GM21737 (cell line): ENCODE measurements at regions not wholly inside any gene's neighbourhood (a gene's known extent, or its start where the extent isn't known, plus 50 kb on each side); places are given as distances from the start of the nearest gene placed in this dataset.

Source experiments
- ATAC-seq: cut with Tn5 transposase; IDR thresholded peaks from one replicate; pipeline ENCODE4 v1.9.1; 2021; ENCODE audit warnings: mild to moderate bottlenecking, moderate library complexity; ENCODE audit not compliant: unreplicated experiment

DNA sequence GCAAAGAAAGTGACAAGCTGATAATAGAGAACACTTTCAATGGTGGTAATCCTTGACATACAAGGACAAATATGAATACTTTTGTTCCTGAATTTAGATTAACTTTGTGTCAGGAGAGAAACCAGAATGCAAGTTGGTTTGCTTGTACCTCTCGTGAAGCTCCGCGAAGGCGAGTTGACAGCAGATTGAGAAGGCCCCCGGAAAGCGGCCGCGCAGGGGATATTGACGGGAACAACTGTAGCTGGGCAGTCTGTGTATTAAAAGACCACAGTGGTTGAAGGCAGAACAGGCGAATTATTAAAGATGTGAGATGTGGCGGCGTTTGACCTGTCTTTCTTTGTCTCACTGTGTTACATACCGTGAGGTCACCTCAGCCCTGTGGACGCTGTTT is 175.8 kb upstream of the RALGAPA2 start:
- no peak for ATAC-seq

DNA sequence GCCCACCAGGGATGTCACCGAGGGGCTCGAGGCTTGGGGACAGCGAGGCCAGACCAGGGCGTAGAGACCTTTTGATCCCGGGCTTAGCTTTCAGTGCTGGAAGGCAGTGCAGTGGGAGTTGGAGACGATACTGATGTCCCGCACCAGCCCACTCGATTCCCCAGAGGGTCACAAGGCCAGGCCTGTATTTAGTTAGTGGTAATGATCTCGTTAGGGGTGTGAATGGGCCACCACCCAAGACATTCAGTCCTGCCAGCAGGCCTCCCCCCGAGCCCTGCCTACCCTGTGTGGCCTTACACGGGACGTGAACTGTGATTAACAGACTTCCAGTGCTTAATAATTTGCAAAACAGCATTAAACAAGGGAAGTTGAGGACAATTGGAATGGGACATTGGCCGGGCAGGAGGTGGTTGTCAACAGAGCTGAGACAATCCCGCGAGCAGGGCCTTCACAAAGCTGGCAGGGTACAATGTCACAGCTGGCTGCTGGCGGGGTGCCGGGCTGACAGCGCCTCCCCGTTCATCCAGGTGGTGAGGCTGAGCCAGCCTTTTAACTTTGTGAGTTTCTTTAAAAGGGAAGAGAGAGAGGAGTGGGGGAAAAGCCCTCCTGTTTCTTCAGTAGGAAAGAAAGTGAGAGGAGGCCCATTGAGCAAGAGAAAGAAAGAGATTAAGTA is 175.3 kb upstream of the RALGAPA2 start:
- no peak for ATAC-seq

DNA sequence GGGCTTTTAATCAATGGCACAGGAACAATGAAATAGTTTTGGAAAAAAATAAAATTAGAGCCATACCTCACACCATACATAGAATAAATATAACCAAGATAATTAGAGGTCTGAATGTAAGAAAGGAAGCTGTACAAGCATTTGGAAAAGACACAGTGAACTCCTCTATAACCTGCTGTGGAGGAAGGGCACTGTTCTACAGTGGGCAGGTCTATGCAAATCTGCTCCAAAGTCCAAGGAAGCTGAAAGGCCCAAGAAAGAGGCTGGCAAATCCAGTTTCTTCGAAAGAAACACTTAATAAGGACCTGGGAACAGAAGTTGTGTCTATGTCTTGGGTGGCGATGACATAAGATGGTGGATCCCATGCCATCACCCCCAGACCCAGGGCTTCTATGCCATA is 169.4 kb upstream of the RALGAPA2 start:
- ATAC-seq: no peak

DNA sequence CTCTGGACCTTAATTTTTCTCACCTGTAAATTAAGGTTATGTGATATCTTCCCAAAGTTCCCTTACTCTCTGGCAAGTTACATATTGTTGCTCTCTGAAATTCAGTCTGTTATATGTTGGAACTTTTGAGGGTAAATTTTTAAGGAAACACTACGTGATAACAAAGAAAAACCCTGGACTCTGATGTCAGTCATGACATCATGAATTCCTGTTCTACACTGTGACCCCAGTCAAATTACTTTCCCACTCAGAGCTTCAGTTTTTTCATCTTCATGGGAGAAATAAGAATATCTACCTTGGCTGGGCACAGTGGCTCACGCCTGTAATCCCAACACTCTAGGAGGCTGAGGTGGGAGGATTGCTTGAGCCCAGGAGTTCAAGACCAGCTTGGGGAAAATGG is 164.6 kb upstream of the RALGAPA2 start:
- no peak for ATAC-seq

DNA sequence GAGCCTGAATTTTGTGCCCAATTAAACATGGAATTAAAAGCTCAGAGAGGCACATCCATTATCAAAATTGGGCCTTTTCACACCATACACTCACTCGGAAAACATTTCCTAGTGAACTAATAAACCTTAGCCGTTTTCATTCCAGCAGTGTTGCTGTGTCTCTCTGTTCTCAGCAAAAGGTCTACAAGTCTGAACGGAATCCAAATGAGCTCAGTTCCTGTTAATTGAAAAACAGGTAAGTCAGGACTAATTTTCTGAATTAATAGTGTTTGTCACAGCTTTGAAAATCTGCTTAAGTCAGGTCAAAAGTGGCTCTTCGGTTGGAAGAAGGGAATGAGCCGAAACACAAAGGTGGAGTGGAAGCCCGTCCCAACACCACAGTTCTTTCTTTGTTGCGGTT is 163.3 kb upstream of the RALGAPA2 start:
- no peak for ATAC-seq

DNA sequence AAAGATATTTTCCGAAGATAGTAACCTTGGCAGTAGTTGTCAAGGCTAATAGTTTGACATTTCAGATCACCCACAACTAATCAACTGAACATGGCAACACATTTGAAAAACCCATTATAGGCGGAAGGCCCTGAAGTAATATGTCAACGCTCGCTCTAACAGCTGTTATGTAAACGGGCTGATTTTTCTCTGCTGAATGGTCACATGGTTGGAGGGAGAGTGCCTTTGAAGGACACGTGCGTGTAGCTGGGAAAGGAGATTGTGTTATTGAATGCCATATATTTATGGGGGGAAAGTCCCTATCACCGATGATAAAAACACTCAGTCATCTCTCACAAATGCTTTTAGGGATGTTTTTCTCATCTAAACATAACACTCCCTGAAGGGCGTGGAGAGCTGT is 160.0 kb upstream of the RALGAPA2 start:
- ATAC-seq: no peak

DNA sequence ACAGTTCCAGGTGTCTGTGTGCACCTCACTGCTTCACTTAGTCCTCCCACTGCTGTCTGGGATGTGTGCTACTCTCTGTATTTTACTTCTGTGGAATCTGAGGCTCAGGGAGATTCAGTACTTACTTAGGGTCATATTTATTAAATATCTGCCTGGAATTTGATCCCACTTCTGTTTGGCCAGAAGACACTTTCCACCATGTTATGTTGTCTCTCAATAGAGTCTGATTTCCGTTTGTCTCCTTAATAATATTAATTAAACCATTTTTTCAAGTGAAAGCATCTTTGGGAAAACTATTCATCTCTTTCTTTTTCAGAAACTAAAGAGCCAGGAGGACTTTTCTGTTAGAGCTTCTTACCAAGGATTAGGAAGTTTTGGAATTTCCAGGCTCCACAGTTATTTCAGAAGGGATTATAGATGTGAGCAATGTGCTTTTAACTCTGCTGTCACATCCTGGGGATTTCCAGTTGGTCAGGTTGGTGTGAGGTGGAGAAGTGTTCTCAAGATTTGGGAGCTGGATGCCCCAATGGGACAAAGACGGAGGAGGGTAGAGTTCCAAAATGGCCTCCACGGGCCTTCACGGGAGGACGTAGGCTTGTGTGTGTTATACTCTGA is 156.8 kb upstream of the RALGAPA2 start:
- no peak for ATAC-seq

DNA sequence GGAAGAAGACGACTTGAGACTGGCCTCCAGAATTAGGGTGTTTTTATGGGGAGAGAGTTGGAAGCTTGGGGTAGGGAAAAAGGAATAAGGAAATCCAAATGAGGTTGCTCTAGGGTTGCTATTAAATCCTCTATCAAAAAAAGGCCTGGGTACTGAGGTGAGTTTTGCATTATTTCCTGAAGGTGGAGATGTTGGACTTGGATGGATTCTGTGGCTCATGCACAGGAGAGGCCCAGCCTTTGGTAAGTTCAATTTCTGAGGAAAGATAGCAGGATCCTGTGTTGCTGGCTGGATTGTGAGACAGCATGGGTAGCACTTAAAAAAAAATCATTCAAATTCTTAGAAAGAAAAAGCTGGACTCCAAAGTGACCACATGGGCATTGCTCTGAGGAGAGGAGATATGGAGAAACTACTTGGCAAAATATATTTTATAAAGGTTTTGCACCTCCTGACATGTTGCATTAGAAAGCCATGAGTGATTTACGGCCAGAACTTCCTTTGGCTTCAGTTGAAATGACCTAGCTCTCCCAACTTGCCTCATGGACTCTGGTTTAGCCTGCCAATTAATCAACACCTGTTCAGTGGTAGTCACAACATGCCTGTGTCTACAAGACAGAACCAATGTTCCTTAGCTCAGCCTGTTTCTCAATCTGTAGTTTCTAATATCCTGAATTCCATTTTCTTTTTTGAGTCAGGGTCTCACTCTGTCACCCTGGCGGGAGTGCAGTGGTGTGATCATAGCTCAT is 152.1 kb upstream of the RALGAPA2 start:
- no peak for ATAC-seq

DNA sequence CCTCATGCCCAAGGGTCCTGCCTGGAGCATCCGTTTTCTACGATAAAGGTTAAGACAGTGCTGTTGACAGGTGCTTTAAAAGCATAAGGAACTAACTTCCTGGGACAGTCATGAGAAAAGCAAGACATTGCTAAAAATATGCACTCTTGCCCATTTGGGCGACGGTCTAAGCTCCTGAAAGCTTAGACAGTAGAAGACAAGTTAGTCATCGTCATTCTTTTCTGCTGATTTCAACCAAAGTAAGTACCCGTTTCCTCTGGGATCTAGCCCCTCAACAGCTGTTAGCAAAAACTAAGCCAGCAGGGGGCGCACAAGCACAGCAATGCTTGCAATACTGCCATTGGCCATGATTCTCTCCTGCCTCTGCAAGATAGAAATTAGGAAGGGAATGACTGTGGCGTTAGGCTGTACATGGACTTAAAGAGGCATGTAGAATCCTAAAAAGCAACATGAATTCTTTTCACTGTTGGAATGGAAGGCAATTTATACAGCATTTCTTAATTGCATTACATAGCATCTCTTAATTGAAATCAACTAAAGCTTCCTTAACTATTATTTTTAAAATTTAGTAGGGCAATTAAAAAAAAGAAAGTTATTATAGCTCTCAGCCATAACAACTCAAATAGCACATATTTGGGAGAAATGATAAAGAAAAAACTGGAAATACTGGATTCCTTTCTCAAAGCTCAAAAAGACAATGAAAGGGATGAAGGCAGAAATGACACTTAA is 147.8 kb upstream of the RALGAPA2 start:
- ATAC-seq: peak; percentile 64

DNA sequence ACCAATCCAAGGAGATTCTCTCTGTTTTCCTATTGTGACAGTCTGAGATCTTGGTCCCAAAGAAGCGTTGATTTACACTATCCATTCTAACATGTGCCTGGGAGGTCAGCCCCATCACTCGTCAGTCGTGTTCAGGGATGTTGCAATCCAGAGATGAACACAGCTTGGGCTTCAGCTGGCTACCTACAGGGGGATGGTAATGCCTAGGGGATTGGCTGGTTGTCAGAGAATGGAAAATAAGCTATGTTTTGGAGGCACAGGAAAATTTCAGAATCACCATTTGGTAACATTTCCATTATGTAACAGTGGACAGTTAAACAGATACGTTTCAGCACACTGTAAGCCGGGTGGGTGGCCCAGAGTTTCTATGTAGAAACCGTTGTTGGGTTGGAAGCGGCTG is 147.1 kb upstream of the RALGAPA2 start:
- ATAC-seq: no peak

DNA sequence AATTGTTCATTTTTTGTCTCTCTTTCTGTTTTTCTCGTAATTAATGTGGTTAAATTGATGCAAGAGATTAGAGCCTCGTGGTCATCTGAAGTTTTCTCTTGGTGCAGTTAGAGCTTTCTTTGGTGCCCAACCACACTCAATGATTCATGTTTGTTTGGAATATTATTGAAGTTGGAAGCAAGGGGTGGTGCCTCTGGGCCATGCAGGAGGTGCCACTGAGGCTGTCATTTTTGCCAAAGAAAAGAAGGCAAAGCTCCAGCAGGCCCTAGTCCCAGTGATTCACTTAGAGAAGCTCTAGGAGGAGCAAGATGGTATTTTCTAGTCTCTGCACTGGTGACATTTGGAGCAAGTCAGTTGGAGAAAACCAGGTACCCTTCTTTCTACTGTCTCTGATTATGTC is 144.5 kb upstream of the RALGAPA2 start:
- ATAC-seq: no peak

DNA sequence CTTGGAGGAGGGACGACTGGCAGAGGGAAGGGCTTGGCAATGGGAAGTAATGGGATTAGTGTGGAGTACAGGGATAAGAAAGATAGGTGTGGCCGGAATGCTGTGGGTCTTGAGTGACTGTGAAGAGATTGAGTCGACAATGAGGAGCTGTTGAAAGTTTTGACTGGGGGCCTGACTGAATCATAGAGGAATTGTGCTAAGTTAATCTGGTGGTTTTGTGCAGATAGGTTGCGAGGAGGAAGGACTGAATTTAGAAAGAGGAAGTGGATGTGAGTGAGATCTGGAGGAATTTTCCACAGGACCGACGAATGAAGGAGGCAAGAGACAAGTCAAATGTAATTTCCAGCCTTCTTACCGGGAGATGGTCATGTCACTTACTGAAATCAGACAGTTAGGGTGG is 143.9 kb upstream of the RALGAPA2 start:
- no peak for ATAC-seq

DNA sequence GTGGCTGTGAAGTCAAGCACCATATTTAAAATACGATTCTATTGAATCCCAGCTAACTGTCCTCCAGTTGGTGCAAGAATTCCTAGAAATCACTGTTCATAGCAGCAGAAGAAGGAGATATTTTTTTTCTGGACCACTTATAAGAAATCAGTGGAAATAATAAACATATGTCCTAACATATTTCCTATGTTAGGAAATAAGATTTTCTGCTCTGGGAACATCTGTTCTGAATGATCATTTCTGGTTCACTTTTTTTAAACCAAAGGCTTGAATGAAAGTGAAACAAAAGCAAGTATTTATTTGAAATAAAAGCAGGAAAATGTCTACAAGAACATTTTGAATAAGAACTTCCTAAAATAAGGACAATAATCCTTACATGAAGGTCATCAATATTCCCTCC is 138.9 kb upstream of the RALGAPA2 start:
- ATAC-seq: no peak

DNA sequence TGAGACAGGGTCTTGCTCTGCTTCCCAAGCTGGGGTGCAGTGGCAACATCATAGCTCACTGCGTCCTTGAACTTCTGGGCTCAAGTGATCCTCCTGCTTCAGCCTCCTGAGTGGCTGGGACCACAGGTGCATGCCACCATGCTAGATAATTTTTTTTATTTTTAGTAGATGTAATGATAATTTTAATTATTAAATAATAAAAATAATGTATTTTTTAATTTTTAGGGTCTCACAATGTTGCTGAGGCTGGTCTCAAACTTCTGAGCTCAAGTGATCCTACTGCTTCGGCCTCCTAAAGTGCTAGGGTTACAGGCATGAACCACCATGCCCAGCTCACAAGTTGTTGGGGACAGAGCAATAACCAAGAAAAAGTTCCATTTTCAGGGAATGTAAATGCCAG is 138.0 kb upstream of the RALGAPA2 start:
- ATAC-seq: no peak

DNA sequence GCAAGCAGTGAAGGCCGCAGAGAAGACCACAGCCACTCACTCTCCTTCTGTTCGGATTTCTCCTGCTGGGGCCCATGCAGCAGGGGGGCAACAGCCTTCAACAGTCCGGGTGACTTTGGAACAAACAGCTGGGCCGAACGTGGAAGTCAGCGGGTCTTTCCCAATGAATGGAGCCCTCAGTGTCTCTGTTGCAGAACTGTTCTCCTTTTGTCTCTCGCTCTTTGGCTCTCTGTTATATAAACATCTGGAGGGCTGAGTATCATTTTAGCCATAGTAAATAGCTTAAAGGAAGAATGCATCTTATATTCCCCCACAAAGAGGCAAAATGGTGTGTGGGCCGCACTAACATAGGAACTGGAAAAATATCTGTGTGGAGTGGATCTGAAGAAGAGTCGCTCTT is 136.7 kb upstream of the RALGAPA2 start:
- ATAC-seq: no peak

DNA sequence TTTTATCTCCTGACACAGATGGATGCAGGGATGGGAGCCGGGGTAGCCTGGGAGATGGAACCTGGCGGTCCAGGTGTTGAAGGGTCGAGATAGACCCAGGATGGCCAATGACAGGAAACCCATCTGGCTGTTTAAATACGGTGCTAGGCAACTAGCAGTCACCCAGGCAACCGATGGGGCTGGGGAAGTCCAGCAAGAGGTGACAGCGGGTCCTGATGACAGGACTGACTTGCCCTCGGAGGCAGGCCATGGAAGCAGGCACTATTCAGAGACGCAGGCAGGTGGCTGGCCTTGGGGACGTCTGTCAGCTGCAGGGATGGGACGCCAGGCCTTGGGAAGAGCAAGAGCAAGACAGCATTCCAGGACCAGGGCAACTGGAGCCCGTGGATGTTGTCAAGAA is 135.4 kb upstream of the RALGAPA2 start:
- ATAC-seq: no peak

DNA sequence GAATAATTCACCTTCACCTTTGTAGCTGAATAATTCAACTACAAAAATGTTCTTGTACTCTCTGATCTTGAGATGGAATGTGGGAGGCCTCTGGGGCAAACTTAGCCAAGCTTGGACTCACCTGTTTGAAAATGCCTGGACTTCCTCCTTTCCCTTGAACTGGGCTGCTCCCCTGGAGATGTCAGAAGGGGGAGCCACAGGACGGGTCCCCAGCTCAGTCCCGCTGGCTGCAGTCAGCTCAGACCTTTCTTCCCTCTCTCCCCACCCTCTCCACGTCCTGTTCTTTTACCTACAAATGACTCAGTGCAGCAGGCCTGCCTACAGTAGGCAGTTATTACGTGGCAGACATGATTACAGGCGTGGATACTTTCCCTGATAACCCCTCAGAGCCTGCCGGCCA is 131.5 kb upstream of the RALGAPA2 start:
- ATAC-seq: no peak

DNA sequence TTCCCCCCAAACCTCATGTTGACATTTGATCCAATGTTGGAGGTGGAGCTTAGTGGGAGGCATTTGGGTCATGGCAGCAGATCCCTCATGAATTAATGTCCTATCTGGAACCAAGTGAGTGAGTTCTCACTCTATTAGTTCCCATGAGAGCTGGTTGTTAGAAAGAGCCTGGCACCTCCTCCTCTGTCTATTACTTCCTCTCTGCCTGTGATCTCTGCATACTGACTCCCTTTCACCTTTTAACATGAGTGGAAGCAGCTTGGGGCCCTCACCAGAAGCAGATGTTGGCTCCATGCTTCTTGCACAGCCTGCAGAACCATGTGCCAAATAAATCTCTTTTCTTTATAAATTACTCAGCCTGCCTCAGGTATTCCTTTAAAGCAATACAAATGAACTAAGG is 127.3 kb upstream of the RALGAPA2 start:
- no peak for ATAC-seq

DNA sequence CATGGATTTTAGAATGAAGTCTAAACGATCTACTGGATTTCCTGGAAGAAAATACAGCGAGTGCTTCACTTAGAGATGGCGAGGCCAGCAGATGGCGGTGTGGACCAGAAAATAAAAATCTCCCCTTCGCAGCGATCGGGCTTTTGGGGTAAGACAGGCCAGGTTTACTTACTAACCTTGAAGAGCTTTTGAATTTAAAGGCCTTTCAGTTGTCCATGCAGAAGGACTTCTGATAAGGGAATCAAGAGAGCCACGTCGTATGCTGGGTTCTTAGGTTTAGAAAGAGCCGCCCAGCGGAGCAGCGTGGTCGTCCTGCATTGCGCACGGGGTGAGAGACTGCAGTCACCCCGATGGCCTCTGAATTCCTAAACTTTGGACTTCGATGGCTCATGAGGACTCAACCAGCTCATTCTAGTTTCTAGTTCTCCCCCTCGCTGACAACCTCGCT is 125.2 kb upstream of the RALGAPA2 start:
- no peak for ATAC-seq

DNA sequence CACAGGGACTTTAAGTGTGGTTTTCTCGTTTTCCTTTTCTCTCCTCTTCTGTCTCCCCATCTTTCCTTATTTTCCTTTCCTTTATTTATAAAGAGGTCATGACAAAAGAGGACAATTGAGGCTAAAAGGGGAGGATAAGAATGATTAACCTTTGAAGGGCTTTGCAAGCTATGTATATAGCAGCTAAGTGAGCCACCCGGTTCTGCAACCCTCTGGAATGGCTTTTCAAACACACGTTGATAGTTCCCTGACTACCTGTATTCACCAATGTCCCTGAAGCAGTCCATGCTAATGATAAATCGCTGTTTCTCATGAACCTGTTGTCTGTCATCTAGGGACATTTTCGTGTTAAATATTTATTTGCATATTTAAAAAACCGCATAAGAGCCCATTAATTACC is 124.4 kb upstream of the RALGAPA2 start:
- ATAC-seq: no peak

DNA sequence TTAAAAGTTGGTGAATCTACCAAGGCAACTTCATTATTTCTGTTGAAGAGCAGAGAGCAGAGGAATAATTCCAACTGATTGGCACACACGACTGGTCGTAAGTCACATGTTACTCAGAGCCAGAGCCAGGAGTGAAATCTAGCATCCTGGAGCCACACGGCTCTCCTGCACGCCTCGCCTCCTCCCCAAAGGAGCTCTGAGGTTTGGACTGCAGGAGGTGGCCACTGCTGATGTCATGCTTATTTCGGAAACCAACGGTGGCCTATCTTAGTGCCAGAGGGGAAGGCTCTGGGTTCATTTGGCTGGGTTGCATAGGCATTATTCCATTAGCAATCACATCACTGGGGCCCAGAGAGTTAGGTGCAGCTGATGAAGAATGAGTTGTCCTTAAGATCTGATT is 123.5 kb upstream of the RALGAPA2 start:
- no peak for ATAC-seq

DNA sequence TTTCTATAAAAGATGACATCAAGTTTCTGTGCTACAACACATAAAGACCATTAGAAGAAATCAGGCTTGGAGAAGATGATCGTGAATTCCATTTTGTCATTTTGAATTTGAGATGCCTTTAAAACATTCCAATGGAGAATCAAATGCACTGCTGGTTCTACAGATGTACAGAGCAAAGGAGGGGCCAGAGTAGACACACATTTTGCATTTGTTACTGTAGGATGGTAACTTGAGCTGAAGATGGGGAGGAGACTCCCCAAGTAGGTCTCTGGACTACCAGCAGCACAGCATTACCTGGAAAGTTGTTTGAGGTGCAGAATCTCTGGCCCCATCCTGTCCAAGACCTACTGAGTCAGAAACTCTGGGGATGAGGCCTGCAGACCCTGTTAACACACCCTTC is 121.6 kb upstream of the RALGAPA2 start:
- ATAC-seq: no peak
